ENCODE measurements at regions not wholly inside any gene's neighbourhood (a gene's known extent, or its start where the extent isn't known, plus 50 kb on each side); places are given as distances from the start of the nearest gene placed in this dataset.

GRCh38 chr3:106720510-106720909 lies 656.7 kb upstream of the CCDC54 start:
- DNase-seq = no peak
- Histone ChIP-seq H3K4me3 (ENCODE audit: low read length) (no peak overlapping the region), H3K27ac (ENCODE audit: low read length) (no peak overlapping the region), H3K4me1 (ENCODE audit: control insufficient read depth, insufficient read depth, low read length) (no peaks in the 10 kb centered on the region), H3K9me3 (ENCODE audit: control insufficient read depth, low read depth, low read length) (peaks cover 6% of the 10 kb centered on the region), H3K27me3 (ENCODE audit: control insufficient read depth, insufficient read depth, low read length) (no peaks in the 10 kb centered on the region), H3K36me3 (ENCODE audit: control insufficient read depth, insufficient read depth, low read length) (no peaks in the 10 kb centered on the region)
- no CpG with 5 or more reads among the region's 9 CpGs for WGBS (ENCODE audit: insufficient coverage, low lambda C conversion rate)

GRCh38 chr3:106725566-106725965 lies 651.7 kb upstream of the CCDC54 start:
- Histone ChIP-seq H3K27ac (ENCODE audit: low read length) (no peak overlapping the region), H3K27me3 (ENCODE audit: control insufficient read depth, insufficient read depth, low read length) (no peaks in the 10 kb centered on the region), H3K4me1 (ENCODE audit: control insufficient read depth, insufficient read depth, low read length) (no peaks in the 10 kb centered on the region), H3K36me3 (ENCODE audit: control insufficient read depth, insufficient read depth, low read length) (no peaks in the 10 kb centered on the region), H3K9me3 (ENCODE audit: control insufficient read depth, low read depth, low read length) (peaks cover 4% of the 10 kb centered on the region), H3K4me3 (ENCODE audit: low read length) (no peak overlapping the region)
- DNase-seq = no peak
- no CpG with 5 or more reads among the region's 3 CpGs for WGBS (ENCODE audit: insufficient coverage, low lambda C conversion rate)

- Histone ChIP-seq H3K4me3 (ENCODE audit: low read length) (no peak overlapping the region), H3K4me1 (ENCODE audit: control insufficient read depth, insufficient read depth, low read length) (no peaks in the 10 kb centered on the region), H3K27ac (ENCODE audit: low read length) (no peak overlapping the region), H3K9me3 (ENCODE audit: control insufficient read depth, low read depth, low read length) (no peaks in the 10 kb centered on the region), H3K27me3 (ENCODE audit: control insufficient read depth, insufficient read depth, low read length) (no peaks in the 10 kb centered on the region), H3K36me3 (ENCODE audit: control insufficient read depth, insufficient read depth, low read length) (no peaks in the 10 kb centered on the region)
- DNase-seq = no peak
- WGBS (ENCODE audit: insufficient coverage, low lambda C conversion rate) = 90% methylated on average over 4 of the region's 5 CpGs
These were observed 648.7 kb upstream of the CCDC54 start for GRCh38 chr3:106728315-106729098.

GRCh38 chr3:106729481-106729880 lies 647.8 kb upstream of the CCDC54 start:
- DNase-seq = no peak
- no CpG with 5 or more reads among the region's 1 CpG for WGBS (ENCODE audit: insufficient coverage, low lambda C conversion rate)
- Histone ChIP-seq H3K4me1 (ENCODE audit: control insufficient read depth, insufficient read depth, low read length) (no peaks in the 10 kb centered on the region), H3K27me3 (ENCODE audit: control insufficient read depth, insufficient read depth, low read length) (no peaks in the 10 kb centered on the region), H3K9me3 (ENCODE audit: control insufficient read depth, low read depth, low read length) (no peaks in the 10 kb centered on the region), H3K27ac (ENCODE audit: low read length) (no peak overlapping the region), H3K4me3 (ENCODE audit: low read length) (no peak overlapping the region), H3K36me3 (ENCODE audit: control insufficient read depth, insufficient read depth, low read length) (no peaks in the 10 kb centered on the region)

- DNase-seq = no peak
- H3K9me3 ChIP-seq (ENCODE audit: control insufficient read depth, low read depth, low read length) = no peaks in the 10 kb centered on the region
- H3K4me1 ChIP-seq (ENCODE audit: control insufficient read depth, insufficient read depth, low read length) = no peaks in the 10 kb centered on the region
- H3K36me3 ChIP-seq (ENCODE audit: control insufficient read depth, insufficient read depth, low read length) = no peaks in the 10 kb centered on the region
- no peak overlapping the region for H3K4me3 ChIP-seq (ENCODE audit: low read length)
- WGBS (ENCODE audit: insufficient coverage, low lambda C conversion rate) = no CpG with 5 or more reads among the region's 2 CpGs
- H3K27me3 ChIP-seq (ENCODE audit: control insufficient read depth, insufficient read depth, low read length) = no peaks in the 10 kb centered on the region
- no peak overlapping the region for H3K27ac ChIP-seq (ENCODE audit: low read length)
These were observed 646.0 kb upstream of the CCDC54 start for GRCh38 chr3:106731230-106731629.

GRCh38 chr3:106734712-106735111 lies 642.5 kb upstream of the CCDC54 start:
- WGBS (ENCODE audit: insufficient coverage, low lambda C conversion rate) = 88% methylated on average over 1 of the region's 1 CpG
- no peaks in the 10 kb centered on the region for H3K9me3 ChIP-seq (ENCODE audit: control insufficient read depth, low read depth, low read length)
- no peaks in the 10 kb centered on the region for H3K4me1 ChIP-seq (ENCODE audit: control insufficient read depth, insufficient read depth, low read length)
- H3K4me3 ChIP-seq (ENCODE audit: low read length) = no peak overlapping the region
- H3K27me3 ChIP-seq (ENCODE audit: control insufficient read depth, insufficient read depth, low read length) = no peaks in the 10 kb centered on the region
- H3K36me3 ChIP-seq (ENCODE audit: control insufficient read depth, insufficient read depth, low read length) = no peaks in the 10 kb centered on the region
- DNase-seq = no peak
- H3K27ac ChIP-seq (ENCODE audit: low read length) = no peak overlapping the region

GRCh38 chr3:106737265-106737664 lies 640.0 kb upstream of the CCDC54 start:
- Histone ChIP-seq H3K27ac (ENCODE audit: low read length) (no peak overlapping the region), H3K36me3 (ENCODE audit: control insufficient read depth, insufficient read depth, low read length) (no peaks in the 10 kb centered on the region), H3K27me3 (ENCODE audit: control insufficient read depth, insufficient read depth, low read length) (no peaks in the 10 kb centered on the region), H3K4me3 (ENCODE audit: low read length) (no peak overlapping the region), H3K4me1 (ENCODE audit: control insufficient read depth, insufficient read depth, low read length) (no peaks in the 10 kb centered on the region), H3K9me3 (ENCODE audit: control insufficient read depth, low read depth, low read length) (no peaks in the 10 kb centered on the region)
- WGBS (ENCODE audit: insufficient coverage, low lambda C conversion rate) = no CpG with 5 or more reads among the region's 1 CpG
- no peak for DNase-seq

GRCh38 chr3:106740116-106740515 lies 637.1 kb upstream of the CCDC54 start:
- H3K27ac ChIP-seq (ENCODE audit: low read length) = no peak overlapping the region
- no peaks in the 10 kb centered on the region for H3K4me1 ChIP-seq (ENCODE audit: control insufficient read depth, insufficient read depth, low read length)
- H3K9me3 ChIP-seq (ENCODE audit: control insufficient read depth, low read depth, low read length) = no peaks in the 10 kb centered on the region
- WGBS (ENCODE audit: insufficient coverage, low lambda C conversion rate) = 83% methylated on average over 1 of the region's 1 CpG
- no peak overlapping the region for H3K4me3 ChIP-seq (ENCODE audit: low read length)
- DNase-seq = no peak
- H3K36me3 ChIP-seq (ENCODE audit: control insufficient read depth, insufficient read depth, low read length) = no peaks in the 10 kb centered on the region
- no peaks in the 10 kb centered on the region for H3K27me3 ChIP-seq (ENCODE audit: control insufficient read depth, insufficient read depth, low read length)

- Histone ChIP-seq H3K9me3 (ENCODE audit: control insufficient read depth, low read depth, low read length) (no peaks in the 10 kb centered on the region), H3K27ac (ENCODE audit: low read length) (no peak overlapping the region), H3K4me3 (ENCODE audit: low read length) (no peak overlapping the region), H3K4me1 (ENCODE audit: control insufficient read depth, insufficient read depth, low read length) (no peaks in the 10 kb centered on the region), H3K36me3 (ENCODE audit: control insufficient read depth, insufficient read depth, low read length) (no peaks in the 10 kb centered on the region), H3K27me3 (ENCODE audit: control insufficient read depth, insufficient read depth, low read length) (no peaks in the 10 kb centered on the region)
- no peak for DNase-seq
- WGBS (ENCODE audit: insufficient coverage, low lambda C conversion rate) = 91% methylated on average over 4 of the region's 7 CpGs
These were observed 631.7 kb upstream of the CCDC54 start for GRCh38 chr3:106745344-106746168.

GRCh38 chr3:106746286-106746685 lies 631.0 kb upstream of the CCDC54 start:
- Histone ChIP-seq H3K27ac (ENCODE audit: low read length) (no peak overlapping the region), H3K4me3 (ENCODE audit: low read length) (no peak overlapping the region), H3K36me3 (ENCODE audit: control insufficient read depth, insufficient read depth, low read length) (no peaks in the 10 kb centered on the region), H3K9me3 (ENCODE audit: control insufficient read depth, low read depth, low read length) (no peaks in the 10 kb centered on the region), H3K4me1 (ENCODE audit: control insufficient read depth, insufficient read depth, low read length) (no peaks in the 10 kb centered on the region), H3K27me3 (ENCODE audit: control insufficient read depth, insufficient read depth, low read length) (no peaks in the 10 kb centered on the region)
- no peak for DNase-seq
